GM19328 (cell line): ENCODE measurements at regions not wholly inside any gene's neighbourhood (a gene's known extent, or its start where the extent isn't known, plus 50 kb on each side); places are given as distances from the start of the nearest gene placed in this dataset.
"Not testable (repeated sequence)": the region's sequence is repeated elsewhere in the genome, so short reads cannot be mapped to it uniquely, and the experiment has no call there.

Experiments
- ATAC-seq: cut with Tn5 transposase; IDR thresholded peaks from one replicate; pipeline ENCODE4 v1.9.1; 2021; ENCODE audit warnings: mild to moderate bottlenecking, moderate library complexity; ENCODE audit not compliant: unreplicated experiment

GRCh38 chr2:87404411-87405255, 343.3 kb upstream of the PLGLB2 start:
- ATAC-seq, result not testable (repeated sequence)

DNA sequence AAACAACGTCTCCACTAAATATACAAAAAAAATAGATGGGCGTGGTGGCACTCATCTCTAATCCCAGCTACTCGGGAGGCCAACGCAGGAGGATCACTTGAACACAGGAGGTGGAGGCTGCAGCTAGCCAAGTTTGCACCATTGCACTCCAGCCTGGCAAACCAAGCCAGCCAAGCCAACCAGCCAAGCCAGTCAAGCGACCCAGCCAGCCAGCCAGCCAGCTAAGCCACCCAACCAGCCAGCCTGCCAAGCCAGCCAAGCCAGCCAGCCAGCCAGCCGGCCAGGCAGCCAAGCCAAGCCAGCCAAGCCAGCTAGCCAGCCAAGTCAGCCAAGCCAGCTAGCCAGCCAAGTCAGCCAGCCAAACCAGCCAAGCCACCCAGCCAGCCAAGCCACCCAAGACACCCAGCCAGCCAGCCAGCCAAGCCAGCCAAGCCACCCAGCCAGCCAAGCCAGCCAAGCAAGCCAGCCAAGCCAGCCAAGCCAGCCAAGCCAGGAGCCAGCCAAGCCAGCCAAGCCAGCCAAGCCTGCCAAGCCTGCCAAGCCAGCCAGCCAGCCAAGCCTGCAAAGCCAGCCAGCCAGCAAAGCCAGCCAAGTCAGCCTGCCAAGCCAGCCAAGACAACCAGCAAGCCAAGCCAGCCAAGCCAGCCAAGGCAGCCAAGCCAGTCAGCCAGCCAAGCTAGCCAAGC, 342.2 kb upstream of the PLGLB2 start:
- not testable (repeated sequence) for ATAC-seq

DNA sequence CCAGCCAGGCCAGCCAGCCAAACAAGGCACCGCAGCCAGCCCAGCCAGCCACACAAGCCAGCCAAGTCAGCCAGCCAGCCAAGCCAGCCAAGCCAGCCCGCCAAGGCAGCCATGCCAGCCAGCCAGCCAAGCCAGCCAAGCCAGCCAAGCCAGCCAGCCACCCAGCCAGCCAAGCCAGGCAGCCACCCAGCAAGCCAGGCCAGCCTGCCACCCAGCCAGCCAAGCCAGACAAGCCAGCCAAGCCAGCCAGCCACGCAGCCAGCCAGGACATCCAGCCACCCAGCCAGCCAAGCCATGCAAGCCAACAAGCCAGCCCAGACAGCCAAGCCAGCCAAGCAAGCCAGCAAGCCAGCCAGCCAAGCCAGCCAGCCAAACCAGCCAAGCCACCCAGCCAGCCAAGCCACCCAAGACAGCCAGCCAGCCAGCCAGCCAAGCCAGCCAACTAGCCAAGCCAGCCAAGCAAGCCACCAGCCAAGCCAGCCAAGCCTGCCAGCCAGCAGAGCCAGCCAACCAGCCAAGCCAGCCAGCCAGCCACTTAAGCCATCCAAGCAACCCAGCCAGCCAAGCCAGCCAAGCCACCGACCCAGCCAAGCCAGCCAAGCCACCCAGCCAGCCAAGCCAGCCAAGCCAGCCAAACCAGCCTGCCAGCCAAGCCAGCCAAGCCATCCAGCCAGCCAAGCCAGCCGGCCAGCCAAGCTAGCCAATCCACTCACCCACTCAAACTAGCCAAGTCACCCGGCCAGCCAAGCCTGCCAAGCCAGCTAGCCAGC, 341.3 kb upstream of the PLGLB2 start:
- ATAC-seq, result not testable (repeated sequence)

- not testable (repeated sequence) for ATAC-seq
Observed at GRCh38 chr2:87409601-87410000, 338.3 kb upstream of the PLGLB2 start.

GRCh38 chr2:87410371-87410770, 337.5 kb upstream of the PLGLB2 start:
- ATAC-seq, result not testable (repeated sequence)

GRCh38 chr2:87412036-87412820, 335.7 kb upstream of the PLGLB2 start:
- not testable (repeated sequence) for ATAC-seq

DNA sequence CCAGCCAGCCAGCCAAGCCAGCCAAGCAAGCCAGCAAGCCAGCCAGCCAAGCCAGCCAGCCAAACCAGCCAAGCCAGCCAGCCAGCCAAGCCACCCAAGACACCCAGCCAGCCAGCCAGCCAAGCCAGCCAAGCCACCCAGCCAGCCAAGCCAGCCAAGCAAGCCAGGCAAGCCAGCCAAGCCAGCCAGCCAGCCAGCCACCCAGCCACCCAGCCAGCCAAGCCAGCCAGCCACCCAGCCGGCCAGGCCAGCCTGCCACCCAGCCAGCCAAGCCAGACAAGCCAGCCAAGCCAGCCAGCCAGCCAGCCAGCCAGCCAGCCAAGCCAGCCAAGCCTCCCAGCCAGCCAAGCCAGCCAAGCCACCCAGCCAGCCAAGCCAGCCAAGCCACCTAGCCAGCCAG, 333.6 kb upstream of the PLGLB2 start:
- ATAC-seq, result not testable (repeated sequence)

- not testable (repeated sequence) for ATAC-seq
Observed at GRCh38 chr2:87414795-87415570, 332.9 kb upstream of the PLGLB2 start.

DNA sequence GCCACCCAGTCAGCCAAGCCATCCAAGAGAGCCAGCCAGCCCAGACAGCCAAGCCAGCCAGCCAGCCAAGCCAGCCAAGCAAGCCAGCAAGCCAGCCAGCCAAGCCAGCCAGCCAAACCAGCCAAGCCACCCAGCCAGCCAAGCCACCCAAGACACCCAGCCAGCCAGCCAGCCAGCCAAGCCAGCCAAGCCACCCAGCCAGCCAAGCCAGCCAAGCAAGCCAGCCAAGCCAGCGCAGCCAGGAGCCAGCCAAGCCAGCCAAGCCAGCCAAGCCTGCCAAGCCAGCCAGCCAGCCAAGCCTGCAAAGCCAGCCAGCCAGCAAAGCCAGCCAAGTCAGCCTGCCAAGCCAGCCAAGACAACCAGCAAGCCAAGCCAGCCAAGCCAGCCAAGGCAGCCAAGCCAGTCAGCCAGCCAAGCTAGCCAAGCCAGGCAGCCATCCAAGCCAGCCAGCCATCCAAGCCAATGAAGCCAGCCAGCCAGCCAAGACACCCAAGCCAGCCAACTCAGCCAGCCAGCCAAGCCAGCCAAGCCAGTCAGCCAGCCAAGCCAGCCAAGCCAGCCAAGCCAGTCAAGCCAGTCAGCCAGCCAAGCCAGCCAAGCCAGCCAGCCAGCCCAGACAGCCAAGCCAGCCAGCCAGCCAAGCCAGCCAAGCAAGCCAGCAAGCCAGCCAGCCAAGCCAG, 332.2 kb upstream of the PLGLB2 start:
- ATAC-seq, result not testable (repeated sequence)

GRCh38 chr2:87416266-87416592, 331.7 kb upstream of the PLGLB2 start:
- not testable (repeated sequence) for ATAC-seq

GRCh38 chr2:87417147-87417546, 330.7 kb upstream of the PLGLB2 start:
- not testable (repeated sequence) for ATAC-seq

DNA sequence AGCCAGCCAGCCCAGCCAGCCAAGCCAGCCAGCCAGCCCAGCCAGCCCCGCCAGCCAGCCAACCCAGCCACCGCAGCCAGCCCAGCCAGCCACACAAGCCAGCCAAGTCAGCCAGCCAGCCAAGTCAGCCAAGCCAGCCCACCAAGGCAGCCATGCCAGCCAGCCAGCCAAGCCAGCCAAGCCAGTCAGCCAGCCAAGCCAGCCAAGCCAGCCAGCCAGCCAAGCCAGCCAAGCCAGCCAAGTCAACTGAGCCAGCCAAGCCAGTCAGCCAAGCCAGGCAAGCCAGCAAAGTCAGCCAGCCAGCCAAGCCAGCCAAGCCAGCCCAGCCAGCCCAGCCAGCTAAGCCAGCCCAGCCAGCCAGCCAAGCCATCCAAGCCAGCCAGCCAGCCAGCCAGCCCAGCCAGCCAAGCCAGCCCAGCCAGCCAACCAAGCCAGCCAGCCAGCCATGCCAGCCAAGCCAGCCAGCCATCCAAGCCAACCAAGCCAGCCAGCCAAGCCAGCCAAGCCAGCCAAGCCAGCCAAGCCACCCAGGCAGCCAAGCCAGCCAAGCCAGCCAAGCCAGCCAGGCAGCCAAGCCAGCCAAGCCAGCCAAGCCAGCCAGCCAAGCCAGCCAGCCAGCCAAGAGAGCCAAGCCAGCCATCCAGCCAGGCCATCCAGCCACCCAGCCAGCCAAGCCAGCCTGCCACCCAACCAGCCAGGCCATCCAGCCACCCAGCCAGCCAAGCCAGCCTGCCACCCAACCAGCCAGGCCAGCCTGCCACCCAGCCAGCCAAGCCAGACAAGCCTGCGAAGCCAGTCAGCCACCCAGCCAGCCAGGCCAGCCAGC, 329.9 kb upstream of the PLGLB2 start:
- ATAC-seq, result not testable (repeated sequence)

DNA sequence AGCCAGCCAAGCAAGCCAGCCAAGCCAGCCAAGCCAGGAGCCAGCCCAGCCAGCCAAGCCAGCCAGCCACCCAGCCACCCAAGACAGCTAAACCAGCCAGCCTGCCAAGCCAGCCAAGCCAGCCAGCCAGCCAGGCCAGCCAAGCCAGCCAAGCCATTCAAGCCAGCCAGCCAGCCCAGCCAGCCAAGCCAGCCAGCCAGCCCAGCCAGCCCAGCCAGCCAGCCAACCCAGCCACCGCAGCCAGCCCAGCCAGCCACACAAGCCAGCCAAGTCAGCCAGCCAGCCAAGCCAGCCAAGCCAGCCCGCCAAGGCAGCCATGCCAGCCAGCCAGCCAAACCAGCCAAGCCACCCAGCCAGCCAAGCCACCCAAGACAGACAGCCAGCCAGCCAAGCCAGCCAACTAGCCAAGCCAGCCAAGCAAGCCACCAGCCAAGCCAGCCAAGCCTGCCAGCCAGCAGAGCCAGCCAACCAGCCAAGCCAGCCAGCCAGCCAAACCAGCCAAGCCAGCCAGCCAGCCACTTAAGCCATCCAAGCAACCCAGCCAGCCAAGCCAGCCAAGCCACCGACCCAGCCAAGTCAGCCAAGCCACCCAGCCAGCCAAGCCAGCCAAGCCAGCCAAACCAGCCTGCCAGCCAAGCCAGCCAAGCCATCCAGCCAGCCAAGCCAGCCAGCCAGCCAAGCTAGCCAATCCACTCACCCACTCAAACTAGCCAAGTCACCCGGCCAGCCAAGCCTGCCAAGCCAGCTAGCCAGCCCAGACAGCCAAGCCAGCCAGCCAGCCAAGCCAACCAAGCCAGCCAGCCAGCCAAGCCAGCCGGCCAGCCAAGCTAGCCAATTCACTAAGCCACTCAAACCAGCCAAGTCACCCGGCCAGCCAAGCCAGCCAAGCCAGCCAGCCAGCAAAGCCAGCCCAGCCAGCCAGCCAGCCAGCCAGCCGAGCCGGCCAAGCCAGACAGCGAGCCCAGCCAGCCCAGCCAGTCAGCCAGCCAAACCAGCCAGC, 328.8 kb upstream of the PLGLB2 start:
- not testable (repeated sequence) for ATAC-seq

DNA sequence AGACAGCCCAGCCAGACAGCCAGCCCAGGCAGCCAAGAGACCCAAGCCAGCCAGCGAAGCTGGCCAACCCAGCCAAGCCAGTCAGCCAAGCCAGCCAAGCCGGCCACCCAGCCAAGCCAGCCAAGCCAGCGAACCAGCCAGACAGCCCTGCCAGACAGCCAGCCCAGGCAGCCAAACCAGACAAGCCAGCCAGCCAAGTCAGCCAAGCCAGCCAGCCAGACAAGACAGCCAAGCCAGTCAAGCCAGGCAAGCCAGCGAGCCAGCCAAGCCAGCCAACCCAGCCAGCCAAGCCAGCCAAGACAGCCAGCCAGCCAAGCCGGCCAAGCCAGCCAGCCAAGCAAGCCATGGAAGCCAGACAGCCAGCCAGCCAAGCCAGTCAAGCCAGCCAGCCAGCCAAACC, 327.9 kb upstream of the PLGLB2 start:
- ATAC-seq, result not testable (repeated sequence)

- not testable (repeated sequence) for ATAC-seq
Observed at GRCh38 chr2:87420954-87421353, 326.9 kb upstream of the PLGLB2 start.

DNA sequence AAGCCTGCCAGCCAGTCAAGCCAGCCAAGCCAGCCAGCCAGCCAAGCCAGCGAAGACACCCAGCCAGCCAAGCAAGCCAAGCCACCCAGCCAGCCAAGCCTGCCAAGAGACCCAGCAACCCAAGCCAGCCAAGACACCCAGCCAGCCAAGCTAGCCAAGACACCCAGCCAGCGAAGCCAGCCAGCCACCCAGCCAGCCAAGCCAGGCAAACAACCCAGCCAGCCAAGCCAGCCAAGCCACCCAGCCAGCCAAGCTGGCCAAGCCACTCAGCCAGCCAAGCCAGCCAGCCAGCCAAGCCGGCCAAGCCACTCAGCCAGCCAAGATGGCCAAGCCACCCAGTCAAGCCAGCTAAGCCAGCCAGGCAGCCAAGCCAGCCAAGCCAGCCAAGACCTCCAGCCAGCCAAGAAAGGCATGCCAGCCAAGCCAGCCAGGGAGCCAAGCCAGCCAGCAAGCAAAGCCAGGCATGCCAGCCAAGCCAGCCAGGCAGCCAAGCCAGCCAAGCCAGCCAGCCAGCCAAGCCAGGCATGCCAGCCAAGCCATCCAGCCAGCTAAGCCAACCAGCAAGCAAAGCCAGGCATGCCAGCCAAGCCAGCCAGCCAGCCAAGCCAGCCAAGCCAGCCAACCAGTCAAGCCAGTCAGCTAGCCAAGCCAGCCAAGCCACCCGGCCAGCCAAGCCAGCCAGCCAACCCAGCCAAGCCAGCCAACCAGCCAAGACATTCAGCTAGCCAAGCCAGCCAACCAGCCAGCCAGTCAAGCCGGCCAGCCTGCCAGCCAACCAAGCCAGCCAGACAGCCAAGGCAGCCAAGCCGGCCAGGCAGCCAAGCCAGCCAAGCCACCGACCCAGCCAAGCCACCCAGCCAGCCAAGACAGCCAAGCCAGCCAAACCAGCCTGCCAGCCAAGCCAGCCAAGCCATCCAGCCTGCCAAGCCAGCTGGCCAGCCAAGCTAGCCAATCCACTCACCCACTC, 323.8 kb upstream of the PLGLB2 start:
- not testable (repeated sequence) for ATAC-seq
